ENCODE measurements at regions not wholly inside any gene's neighbourhood (a gene's known extent, or its start where the extent isn't known, plus 50 kb on each side); places are given as distances from the start of the nearest gene placed in this dataset.
A peak's percentile ranks its signal among the peaks of the same experiment; 100 is the strongest.

DNA sequence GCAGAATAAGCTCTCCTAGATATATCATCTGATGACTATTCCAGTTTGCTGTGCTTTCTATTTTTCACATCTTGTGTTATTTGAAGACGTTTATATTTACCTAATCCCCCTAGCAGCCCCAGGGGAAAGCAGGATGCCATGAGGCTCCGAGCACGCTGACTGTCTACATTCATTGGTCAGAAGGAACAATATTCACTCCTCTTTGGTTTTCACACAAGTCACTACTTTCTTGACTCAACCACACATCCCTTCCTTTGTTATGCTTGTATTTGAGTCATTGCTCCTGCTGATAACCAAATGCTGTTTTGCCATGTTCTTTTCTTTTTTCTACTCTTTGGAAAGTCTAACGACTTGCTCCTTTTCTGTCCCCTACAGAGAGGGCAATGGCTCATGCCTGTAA lies 86.5 kb upstream of the SLC38A2 start:
- WGBS, 2 donors, result 75 to 78% methylated on average over 4 of the region's 4 CpGs
- Histone ChIP-seq H3K4me1 (peaks cover 29 to 45% (median 34%) of the 10 kb centered on the region in 4 donors), H3K4me3 (no peak overlapping the region), H3K36me3 (no peaks in the 10 kb centered on the region), H3K27ac (peak overlapping the region in 2 of 4 donors; percentile 23 to 72), H3K9me3 (no peaks in the 10 kb centered on the region), H3K27me3 (no peaks in the 10 kb centered on the region)
- TF ChIP-seq POLR2A (IDR thresholded peaks at IDR 0.05), result no peak
- TF ChIP-seq POLR2AphosphoS5 (IDR thresholded peaks at IDR 0.05), result no peak
- no peak for TF ChIP-seq EP300 (IDR thresholded peaks at IDR 0.05)
- ATAC-seq (ENCODE audit: low FRiP score in 2 of 2) (no peak), DNase-seq (no peak)

DNA sequence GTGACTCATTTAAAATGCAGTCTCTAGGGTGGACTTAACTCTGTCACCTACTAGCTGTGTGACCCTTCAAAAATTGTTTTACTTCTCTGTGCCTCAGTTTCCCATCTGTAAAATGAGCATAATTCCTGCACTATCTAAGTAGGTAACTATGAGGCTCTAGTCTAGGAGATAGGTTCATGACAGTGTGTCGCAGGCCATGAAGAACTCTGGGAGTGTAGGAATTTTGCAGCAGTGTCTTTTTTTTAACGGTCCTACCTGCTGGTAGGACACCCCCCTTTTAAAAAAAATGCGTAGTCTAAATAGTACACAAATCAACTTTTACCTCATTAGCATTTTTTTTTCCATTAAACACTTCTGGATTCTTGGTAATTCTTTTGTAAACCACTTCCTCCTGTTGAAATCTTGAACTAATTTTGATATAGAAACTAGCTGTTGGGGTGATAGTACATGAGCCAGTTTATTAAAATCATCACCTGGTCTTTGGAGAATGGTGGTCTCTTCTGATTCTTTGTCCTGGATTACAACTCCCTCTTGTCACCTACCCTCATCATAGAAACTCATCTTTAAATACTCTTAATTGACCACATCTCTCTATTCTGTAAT lies 86.0 kb upstream of the SLC38A2 start:
- TF ChIP-seq EP300 (IDR thresholded peaks at IDR 0.05) (no peak), POLR2AphosphoS5 (IDR thresholded peaks at IDR 0.05) (no peak), POLR2A (IDR thresholded peaks at IDR 0.05) (no peak)
- TF ChIP-seq, protein P1, sequence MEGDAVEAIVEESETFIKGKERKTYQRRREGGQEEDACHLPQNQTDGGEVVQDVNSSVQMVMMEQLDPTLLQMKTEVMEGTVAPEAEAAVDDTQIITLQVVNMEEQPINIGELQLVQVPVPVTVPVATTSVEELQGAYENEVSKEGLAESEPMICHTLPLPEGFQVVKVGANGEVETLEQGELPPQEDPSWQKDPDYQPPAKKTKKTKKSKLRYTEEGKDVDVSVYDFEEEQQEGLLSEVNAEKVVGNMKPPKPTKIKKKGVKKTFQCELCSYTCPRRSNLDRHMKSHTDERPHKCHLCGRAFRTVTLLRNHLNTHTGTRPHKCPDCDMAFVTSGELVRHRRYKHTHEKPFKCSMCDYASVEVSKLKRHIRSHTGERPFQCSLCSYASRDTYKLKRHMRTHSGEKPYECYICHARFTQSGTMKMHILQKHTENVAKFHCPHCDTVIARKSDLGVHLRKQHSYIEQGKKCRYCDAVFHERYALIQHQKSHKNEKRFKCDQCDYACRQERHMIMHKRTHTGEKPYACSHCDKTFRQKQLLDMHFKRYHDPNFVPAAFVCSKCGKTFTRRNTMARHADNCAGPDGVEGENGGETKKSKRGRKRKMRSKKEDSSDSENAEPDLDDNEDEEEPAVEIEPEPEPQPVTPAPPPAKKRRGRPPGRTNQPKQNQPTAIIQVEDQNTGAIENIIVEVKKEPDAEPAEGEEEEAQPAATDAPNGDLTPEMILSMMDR (IDR thresholded peaks at IDR 0.05), result no peak
- no peak for DNase-seq
- Histone ChIP-seq H3K36me3 (no peaks in the 10 kb centered on the region), H3K4me3 (no peak overlapping the region), H3K4me1 (peaks cover 29 to 45% (median 34%) of the 10 kb centered on the region in 4 donors), H3K27me3 (no peaks in the 10 kb centered on the region), H3K27ac (no peak overlapping the region), H3K9me3 (no peaks in the 10 kb centered on the region)
- no peak for ATAC-seq (ENCODE audit: low FRiP score in 2 of 2)
- WGBS, 2 donors, result 65 to 73% methylated on average over 3 of the region's 3 CpGs

DNA sequence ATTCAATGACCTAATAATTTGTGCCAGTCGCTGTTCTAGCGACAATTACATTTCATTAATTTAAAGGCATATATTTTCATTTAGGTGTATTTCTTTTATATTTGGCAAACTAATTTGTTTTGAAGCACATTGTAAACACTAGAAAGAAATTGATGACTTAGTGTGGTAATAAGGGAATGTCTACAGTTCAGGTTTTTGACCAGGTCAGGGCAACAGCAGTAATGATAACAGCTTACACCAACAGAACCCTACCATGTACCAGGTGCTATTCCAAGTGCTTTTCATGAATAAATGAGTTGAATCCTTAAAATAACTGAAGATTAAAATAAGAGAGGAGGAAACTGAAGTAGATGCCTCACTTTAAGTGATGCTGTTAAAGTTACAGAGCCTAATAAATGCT lies 85.4 kb upstream of the SLC38A2 start:
- no peaks in the 10 kb centered on the region for H3K36me3 ChIP-seq
- DNase-seq (no peak), ATAC-seq (ENCODE audit: low FRiP score in 2 of 2) (no peak)
- WGBS, 2 donors, result 94 to 98% methylated on average over 2 of the region's 2 CpGs
- H3K9me3 ChIP-seq, result no peaks in the 10 kb centered on the region
- no peak overlapping the region for H3K4me3 ChIP-seq
- H3K4me1 ChIP-seq, result peaks cover 29 to 45% (median 34%) of the 10 kb centered on the region in 4 donors
- no peak overlapping the region for H3K27ac ChIP-seq
- TF ChIP-seq EP300 (IDR thresholded peaks at IDR 0.05) (no peak), POLR2A (IDR thresholded peaks at IDR 0.05) (no peak), POLR2AphosphoS5 (IDR thresholded peaks at IDR 0.05) (no peak)
- TF ChIP-seq, protein P1 (IDR thresholded peaks at IDR 0.05), result no peak
- H3K27me3 ChIP-seq, result no peaks in the 10 kb centered on the region

DNA sequence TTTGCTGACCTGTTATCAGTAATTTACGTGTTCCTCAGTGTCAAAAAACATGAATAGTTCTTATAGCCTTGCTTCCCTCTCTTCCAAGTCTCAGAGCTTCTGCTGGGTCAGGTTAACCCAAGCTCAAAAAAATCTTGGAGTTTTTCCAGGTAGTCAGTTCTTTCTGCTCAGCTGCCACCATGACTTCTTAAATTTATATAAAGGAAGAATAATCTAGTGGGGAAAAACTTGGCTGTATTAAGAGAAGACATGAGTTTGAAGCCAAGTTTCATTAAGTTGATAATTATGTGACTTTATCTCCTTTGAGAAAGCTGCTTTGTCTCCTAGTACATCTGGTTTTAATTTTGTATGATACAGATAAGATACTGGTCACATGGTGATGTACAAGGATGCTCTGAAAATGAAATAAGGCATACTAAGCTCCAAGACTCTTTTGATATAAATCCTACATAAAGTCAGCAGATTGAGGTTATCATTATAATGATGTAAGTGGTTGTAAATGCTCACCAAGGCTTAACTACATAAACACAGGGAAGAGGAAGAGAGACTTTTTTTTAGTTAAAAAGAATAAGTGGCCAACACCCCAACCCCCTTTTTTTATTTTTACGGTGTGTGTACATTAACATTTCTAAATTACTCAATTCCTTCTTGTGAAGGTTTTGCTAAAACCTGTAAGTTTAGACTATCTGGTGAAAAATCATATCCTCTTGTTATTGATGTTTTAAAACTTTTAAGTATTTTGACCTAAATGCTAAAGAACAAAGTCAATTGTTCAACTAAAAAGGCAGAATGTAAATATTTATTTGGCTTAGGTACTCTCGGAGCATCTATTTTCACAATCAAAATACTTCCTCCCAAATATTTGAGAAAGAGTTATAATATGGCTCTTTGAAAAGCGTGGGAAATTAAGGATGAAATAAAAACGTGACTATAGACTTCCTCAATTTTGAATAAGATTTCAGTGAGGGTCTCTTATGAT lies 84.1 kb upstream of the SLC38A2 start:
- TF ChIP-seq EP300 (IDR thresholded peaks at IDR 0.05), result no peak
- TF ChIP-seq POLR2AphosphoS5 (IDR thresholded peaks at IDR 0.05), result no peak
- TF ChIP-seq, protein P1 (IDR thresholded peaks at IDR 0.05), result no peak
- no peak for TF ChIP-seq POLR2A (IDR thresholded peaks at IDR 0.05)
- DNase-seq (no peak), ATAC-seq (ENCODE audit: low FRiP score in 2 of 2) (no peak)
- peaks cover 26 to 38% (median 26%) of the 10 kb centered on the region in 4 donors for H3K4me1 ChIP-seq
- H3K36me3 ChIP-seq, result no peaks in the 10 kb centered on the region
- H3K27ac ChIP-seq, result no peak overlapping the region
- no peaks in the 10 kb centered on the region for H3K9me3 ChIP-seq
- 41 to 53% methylated on average over 5 of the region's 5 CpGs for WGBS, 2 donors
- H3K27me3 ChIP-seq, result no peaks in the 10 kb centered on the region
- no peak overlapping the region for H3K4me3 ChIP-seq

GRCh38 chr12:46455648-46456352 lies 83.2 kb upstream of the SLC38A2 start:
- no peaks in the 10 kb centered on the region for H3K27me3 ChIP-seq
- H3K27ac ChIP-seq, result no peak overlapping the region
- no peak overlapping the region for H3K4me3 ChIP-seq
- H3K4me1 ChIP-seq, result peaks cover 19 to 31% (median 25%) of the 10 kb centered on the region in 4 donors
- no peaks in the 10 kb centered on the region for H3K9me3 ChIP-seq
- TF ChIP-seq POLR2A (IDR thresholded peaks at IDR 0.05), result no peak
- TF ChIP-seq, protein P1 (IDR thresholded peaks at IDR 0.05), result no peak
- no peak for TF ChIP-seq EP300 (IDR thresholded peaks at IDR 0.05)
- TF ChIP-seq POLR2AphosphoS5 (IDR thresholded peaks at IDR 0.05), result no peak
- WGBS, 2 donors, result 55 to 78% methylated on average over 1 of the region's 1 CpG
- ATAC-seq (ENCODE audit: low FRiP score in 2 of 2) (no peak), DNase-seq (no peak)
- H3K36me3 ChIP-seq, result no peaks in the 10 kb centered on the region

Measured in upper lobe of left lung (tissue), 6 donors.